Fibroblast of skin of right biceps (primary cell): ENCODE measurements at regions not wholly inside any gene's neighbourhood (a gene's known extent, or its start where the extent isn't known, plus 50 kb on each side); places are given as distances from the start of the nearest gene placed in this dataset.
"Not testable (repeated sequence)": the region's sequence is repeated elsewhere in the genome, so short reads cannot be mapped to it uniquely, and the experiment has no call there.

Source experiments
- DNase-seq: peaks from one replicate; pipeline ENCODE4 v3.0.0-alpha.2; 2013

DNA sequence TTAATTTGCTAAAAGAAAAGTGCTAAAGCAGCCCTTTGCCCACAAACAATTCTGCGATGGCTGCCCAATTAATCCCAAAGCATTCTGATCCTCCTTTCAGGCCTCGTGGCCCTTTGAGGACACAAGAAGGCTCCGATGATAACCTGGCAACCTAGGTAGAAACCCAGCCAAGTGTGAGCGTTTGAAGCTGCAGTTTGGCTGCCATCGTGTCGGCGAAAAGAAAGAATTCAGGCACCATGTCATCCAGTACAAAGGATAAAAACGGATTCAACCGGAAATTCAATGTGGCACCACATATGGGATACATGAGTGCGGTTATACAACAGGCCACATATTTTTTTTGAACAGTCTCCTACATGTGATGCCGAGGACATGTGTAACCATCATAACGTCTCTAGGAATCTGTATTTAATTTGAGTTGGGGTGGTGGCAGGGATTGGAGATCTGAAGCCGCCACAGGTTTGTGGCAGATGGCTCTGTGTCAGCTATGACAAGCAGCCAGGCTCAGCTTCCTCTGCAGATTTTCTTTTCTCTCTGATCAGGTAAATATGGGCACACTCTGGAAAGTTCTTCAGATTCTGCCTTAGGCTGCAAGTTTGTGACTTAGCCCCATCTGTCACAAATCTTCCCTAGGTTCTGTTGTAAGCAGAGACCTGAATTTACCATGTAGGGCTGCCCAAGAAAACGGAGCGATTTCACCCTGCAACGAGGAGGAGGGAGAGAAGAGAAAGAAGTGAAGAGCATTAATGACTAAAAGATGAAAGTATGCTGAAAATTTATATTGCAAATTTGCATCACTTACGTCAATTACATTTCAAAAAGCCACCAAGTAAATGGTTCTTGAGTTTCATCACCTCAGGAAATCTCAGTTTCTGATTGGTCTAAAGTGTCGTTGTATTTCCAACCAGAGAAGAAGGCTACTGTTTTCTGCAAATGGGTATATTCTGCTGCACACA is 573.2 kb downstream of the ZEB2 start:
- DNase-seq, result peak; percentile 88

DNA sequence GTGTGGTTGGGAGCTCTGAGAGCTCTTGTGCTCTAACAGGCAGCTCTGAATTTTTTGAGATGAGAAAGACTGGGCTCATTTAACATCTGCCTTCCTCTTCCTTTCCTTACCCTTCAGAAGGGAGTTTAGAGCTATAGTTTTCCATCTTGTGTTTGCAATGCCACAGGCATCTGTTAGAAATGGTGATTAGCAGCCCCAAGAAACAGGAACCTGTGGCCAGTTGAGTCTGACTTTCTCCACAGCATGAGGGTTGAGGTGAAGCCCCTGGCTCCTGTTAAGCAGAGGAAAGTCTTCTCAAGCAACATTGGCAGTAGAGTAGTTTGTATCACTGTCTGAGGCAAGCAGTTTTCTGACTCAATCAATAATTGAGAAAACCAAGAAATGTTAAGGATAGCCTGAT is 577.4 kb downstream of the ZEB2 start:
- DNase-seq, result no peak

GRCh38 chr2:143940720-143941119 is 579.2 kb downstream of the ZEB2 start:
- no peak for DNase-seq

DNA sequence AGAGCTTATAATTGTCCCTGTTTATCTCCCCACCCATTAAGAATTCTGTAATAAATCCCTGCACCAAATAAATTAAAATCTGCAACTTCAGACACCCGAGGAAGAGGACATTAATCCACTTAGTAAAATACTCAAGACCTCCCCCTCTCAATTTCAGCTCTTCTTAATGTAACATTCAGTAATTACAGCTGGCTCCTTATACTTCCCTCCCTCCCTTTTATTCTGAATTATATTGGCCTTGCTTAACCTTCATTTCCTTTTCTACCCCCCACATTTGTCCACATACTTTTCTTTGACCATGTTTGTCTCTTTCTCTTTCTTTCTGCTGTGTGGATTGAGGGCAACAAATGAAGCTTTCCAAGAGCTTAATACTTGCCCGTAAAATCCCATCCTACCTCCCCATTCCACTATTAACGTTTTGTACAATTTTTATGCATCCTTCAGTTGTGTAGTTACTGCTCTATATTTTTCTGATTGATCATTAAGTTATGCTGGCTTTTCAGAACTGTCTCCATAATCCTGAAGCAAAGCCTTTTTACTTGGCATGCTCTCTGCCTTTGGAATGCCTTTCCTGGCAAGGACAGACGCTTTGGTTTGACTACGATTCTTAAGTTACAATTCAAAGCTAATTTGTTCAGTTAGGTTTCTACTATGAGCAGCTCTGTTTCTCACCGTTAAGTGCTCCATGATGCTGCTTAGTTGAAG is 580.1 kb downstream of the ZEB2 start:
- peak; percentile 73 for DNase-seq

DNA sequence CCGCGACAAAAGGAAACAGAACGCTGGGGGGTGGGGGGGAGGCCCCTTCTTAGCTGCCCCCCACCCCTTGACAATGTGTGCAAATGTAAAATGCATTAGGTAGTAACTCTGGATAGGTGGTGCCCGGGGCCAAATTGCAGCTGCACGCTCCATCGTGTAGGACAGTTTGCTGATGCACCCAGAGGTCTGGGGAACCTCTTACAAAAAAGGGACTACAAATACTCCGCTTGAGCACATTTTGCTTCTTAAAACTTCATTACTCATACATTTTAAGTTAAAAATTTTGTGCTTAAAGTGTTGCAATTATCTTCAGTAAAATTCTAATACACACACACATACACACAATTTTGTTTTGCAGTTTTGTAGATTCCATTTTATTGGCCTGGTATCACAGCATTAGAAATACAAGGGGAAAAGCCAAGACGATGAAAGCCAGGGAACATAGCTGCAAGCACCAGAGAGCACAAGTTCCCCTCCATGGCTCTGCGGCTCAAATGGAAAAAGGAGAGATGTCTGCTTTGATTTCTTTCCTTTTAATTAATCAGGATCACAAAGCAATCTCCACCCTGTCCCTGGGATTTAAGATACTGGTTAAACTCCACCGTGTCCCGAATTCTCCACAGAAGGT is 582.1 kb downstream of the ZEB2 start:
- DNase-seq, result peak; percentile 15

DNA sequence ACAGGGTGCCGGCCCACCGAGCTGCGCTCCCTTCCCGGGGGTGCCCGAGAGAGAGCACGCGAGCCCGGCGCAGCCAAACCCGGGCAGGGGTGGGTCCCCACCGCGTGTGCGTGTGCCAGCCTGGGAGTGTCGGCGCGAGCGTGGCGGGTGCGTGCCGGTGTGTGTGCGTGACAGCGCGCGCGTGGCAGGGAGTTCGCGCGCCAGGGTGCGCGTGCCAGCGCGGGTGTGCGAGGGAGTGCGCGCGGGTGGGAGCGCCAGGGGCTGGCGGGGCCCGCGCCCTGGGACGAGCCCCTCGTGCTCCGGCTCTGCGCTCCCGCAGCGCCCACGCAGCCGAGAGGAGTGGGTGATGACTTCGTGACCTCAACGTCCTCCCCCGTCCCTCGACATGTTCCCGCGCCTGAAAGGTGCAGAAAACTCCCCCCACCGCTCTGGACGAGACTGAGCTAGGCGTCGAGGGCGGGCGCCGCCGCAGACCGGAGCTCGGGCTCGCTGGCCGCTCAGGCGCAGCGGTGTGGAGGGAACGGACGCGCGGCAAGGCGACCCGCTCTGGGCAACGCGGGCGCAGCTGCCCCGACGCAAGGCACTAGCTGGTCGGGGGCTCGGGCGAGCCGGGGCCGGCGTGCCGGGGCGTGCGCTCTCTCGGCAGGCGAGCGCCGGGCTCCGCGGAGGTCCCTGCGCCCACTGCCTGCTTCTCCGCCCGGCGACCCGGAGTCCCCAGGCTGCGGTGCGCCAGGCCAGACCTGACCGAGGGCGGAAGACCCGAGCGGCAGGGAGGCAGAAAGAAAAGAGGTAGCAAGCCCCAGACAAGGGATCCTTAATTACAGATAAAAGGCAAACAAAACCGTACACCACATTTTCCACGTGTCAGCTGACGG is 582.8 kb downstream of the ZEB2 start:
- peak; percentile 49 for DNase-seq

GRCh38 chr2:143936538-143936847 is 583.4 kb downstream of the ZEB2 start:
- DNase-seq, result no peak

DNA sequence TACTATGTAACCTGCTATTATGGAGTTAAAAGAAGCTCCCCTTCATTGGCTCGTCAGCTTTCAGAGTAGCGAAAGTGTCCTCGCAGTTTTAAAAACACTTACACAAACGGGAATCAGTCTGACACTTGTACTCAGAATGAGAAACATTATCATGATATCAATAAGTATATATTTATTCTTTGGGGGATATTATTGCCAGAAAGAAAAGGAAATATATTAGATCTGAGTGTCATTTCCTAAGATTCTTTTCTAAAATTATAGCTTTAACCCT is 584.5 kb downstream of the ZEB2 start:
- no peak for DNase-seq

GRCh38 chr2:143934626-143935481 is 585.1 kb downstream of the ZEB2 start:
- no peak for DNase-seq

DNA sequence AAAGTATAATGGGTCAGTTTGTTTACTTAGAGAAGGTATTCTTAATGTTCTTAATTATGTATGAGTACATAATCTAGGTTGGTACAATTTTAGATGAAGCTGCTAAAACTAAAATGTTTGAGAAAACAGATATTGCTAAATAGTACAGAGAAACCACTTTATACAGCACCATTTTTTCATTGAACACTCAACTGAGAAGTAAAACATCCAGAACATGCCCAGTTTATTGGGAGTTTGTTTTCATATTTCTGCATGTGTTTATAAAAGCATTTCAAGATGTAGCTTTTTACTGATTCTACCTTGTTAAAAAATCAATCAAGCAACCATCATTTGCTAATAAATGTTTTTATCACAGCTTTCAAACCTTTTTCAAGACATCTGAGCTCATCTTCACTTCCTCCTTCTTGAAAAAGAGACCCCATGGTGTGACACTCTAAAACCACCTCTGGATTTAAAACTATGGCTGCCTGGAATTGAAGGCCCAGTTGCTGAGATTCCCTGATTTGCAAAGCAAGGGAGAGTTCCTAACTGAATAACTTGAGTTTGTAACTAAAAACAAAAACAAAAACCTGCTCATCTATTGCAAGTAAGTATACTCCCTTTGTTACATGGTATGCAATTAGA is 585.9 kb downstream of the ZEB2 start:
- DNase-seq, result no peak

DNA sequence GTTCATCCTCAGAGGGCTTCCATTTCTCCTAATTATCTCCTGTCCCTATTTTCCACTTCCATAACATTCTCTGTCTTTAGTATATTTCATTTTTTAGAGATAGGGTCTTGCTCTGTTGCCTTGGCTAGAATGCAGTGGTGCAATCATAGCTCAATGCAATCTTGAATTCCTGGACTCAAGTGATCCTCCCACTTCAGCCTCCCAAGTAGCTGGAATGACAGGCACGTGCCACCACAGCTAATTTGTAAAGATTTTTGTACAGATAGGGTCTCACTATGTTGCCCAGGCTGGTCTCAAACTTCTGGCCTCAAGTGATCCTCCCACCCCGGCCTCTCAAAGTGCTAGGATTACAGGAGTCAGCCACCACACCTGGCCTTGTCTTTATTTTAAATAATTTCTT is 589.0 kb downstream of the ZEB2 start:
- DNase-seq, result no peak

GRCh38 chr2:143928613-143929012 is 591.3 kb downstream of the ZEB2 start:
- no peak for DNase-seq

GRCh38 chr2:143928184-143928583 is 591.7 kb downstream of the ZEB2 start:
- no peak for DNase-seq

- no peak for DNase-seq
Observed at GRCh38 chr2:143926736-143927135, 593.2 kb downstream of the ZEB2 start.

GRCh38 chr2:143922261-143922830 is 597.6 kb downstream of the ZEB2 start:
- DNase-seq, result not testable (repeated sequence)

DNA sequence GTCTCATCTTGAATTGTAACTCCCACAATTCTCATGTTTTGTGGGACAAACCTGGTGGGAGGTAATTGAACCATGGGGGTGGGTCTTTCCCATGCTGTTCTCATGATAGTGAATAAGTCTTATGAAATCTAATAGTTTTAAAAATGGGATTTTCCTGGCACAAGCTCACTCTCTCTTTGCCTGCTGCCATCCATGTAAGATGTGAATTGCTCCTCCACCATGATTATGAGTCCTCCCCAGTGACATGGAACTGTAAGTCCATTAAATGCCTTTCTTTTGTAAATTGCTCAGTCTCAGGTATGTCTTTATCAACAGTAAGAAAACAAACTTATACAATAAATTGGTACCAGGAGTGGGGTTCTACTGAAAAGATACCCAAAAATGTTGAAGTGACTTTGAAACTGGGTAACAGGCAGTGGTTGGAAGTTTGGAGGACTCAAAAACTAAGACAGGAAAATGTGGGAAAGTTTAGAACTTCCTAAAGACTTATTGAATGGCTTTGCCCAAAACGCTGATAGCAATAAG is 601.4 kb downstream of the ZEB2 start:
- no peak for DNase-seq

DNA sequence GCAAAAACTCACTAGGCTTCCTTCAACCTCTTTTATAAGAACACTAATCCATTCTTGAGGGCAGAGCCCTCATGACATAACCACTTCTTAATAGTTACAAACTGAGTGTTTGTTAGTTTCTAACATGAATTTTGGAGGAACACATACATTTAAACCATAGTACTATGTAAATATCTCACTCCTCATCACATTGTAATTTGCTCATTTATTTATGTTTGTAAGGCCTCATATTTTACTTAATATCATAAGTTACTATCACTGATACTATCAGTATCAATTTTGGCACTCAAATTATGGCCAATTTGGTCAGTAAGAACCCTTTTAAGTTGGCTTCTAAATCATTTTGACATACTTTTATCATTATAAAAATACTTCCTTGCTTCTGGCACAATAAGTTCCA is 603.1 kb downstream of the ZEB2 start:
- no peak for DNase-seq

DNA sequence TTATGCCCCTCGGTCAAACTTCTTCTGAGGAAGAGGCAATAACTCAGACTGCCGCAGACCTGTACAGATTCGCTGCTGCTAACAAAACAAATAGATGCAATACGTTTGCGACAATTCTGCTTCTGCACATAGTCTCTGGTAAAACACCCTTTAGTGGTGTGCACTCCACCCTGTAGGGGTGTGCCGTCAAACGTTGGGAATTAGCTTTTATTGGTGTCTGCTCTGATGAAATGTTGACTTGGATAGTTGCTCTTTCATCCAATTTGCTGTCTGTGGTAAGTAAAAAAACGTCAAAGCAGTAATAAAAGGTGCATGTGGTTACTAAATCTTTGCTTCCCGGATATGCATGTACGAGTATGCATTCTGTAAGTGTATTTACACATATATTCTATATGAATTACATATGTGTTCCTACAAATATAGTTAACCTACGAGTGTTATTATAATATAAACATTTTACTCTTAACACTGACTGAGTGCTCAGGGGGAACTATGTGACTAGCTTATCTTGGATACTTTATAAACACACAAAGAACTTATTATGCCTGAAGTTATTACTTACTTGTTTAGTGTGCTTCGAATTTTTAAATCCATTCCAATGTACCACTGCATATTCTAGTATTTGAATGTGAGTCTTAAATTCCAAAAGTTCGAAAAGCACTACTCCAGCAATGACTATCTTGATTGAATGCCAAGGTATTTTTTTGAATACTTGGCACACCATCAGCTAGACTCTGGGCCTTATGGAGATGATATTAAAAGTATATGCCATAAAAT is 610.2 kb downstream of the ZEB2 start:
- peak; percentile 38 for DNase-seq

DNA sequence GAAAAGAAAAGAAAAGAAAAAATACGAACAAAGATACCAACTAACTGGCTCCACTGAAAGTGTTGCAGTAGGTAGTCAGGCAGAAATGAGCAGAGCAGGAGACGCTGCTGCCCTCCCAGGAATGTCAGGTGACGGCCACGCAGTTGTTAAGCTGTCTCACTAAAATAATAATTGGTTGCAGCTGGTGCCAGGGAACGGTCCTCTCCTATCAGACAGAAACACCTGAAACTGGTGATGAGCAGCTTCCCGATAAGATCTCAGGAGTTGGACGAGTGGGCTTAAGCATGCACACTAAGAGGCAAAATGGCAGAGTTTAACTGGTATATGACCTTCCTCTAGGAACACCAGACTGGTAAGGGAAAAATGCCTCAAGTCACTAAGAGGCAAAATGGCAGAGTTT is 611.1 kb downstream of the ZEB2 start:
- DNase-seq, result no peak

DNA sequence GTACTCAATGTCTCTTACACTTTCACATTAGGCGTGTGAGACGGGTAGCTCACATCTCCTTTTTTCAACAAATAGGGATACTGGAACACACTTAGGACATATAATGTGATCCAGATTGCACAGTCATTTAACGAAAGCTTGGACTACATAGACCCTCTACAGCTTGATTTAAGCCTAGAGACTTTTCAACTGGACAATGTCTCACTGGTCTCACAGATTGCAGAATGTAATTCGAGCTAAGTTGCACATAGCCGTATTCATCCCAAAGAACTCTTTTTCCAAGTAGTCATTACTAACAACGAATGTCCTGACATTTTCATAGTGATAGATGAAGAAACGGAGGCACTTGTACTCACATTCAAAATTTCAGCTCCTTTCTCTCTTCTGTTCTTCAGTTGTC is 612.1 kb downstream of the ZEB2 start:
- peak; percentile 45 for DNase-seq
